Naive thymus-derived CD4-positive, alpha-beta T cell (primary cell): ENCODE measurements at regions not wholly inside any gene's neighbourhood (a gene's known extent, or its start where the extent isn't known, plus 50 kb on each side); places are given as distances from the start of the nearest gene placed in this dataset.

Experiments used
- ATAC-seq: fragments of 150-1000 bp; cut with Tn5 transposase; 2 replicates; pipeline ENCODE4 v1.10.0; 2021; ENCODE audit warnings: mild to moderate bottlenecking, moderate library complexity
- CTCF ChIA-PET: fragments of 350-600 bp; sonication (Branson Sonifier 250); formaldehyde crosslinking; loops from one replicate; lab custom pipeline; 2021; ENCODE audit warnings: antibody characterized with exemption; lab: Charles Lee
- POLR2A ChIA-PET: fragments of 350-600 bp; sonication (Branson Sonifier 250); formaldehyde crosslinking; loops from one replicate; lab custom pipeline; 2021; ENCODE audit warnings: antibody characterized with exemption, inconsistent platforms; lab: Charles Lee
- DNase-seq, 9 donors: peaks; one replicate each; pipeline versions ENCODE4 v3.0.0 to v3.0.0-alpha.2; 2020 to 2022; ENCODE audit warnings: mixed read lengths in 1 of 9
- H3K27ac ChIP-seq: one replicate; pipeline ENCODE4 v1.7.0; 2013; ENCODE audit warnings: mild to moderate bottlenecking, low read depth, low read length, moderate library complexity
- H3K27me3 ChIP-seq, 2 donors: one replicate each; pipeline ENCODE4 v1.7.0; 2013; ENCODE audit warnings: low read length in 2 of 2, mild to moderate bottlenecking in 2 of 2, moderate library complexity in 2 of 2; ENCODE audit not compliant: control insufficient read depth in 2 of 2, insufficient read depth in 2 of 2
- H3K36me3 ChIP-seq, 3 experiments: 1 replicate in 2 of 3; 2 replicates in 1 of 3; pipeline ENCODE4 v1.7.0; 2013; ENCODE audit warnings: low read length in 3 of 3, mild to moderate bottlenecking in 3 of 3, moderate library complexity in 1 of 3; ENCODE audit not compliant: insufficient read depth in 3 of 3, control insufficient read depth in 2 of 3
- H3K4me1 ChIP-seq, 2 donors: one replicate each; pipeline ENCODE4 v1.7.0; 2013; ENCODE audit warnings: low read length in 2 of 2, mild to moderate bottlenecking in 2 of 2, moderate library complexity in 1 of 2; ENCODE audit not compliant: control insufficient read depth in 2 of 2, insufficient read depth in 2 of 2
- H3K4me3 ChIP-seq: 2 replicates; pipeline ENCODE4 v1.7.0; 2013; ENCODE audit warnings: mild to moderate bottlenecking, low read length
- H3K9me3 ChIP-seq, 3 experiments: 1 replicate in 2 of 3; 2 replicates in 1 of 3; pipeline ENCODE4 v1.7.0; 2013; ENCODE audit warnings: low read length in 3 of 3; ENCODE audit not compliant: control insufficient read depth in 2 of 3
- H3K27ac Mint-ChIP-seq, 9 donors: one replicate each; pipeline ENCODE4 v1.8.0; 2020 to 2022; ENCODE audit warnings: mixed read lengths in 9 of 9, mild to moderate bottlenecking in 8 of 9, moderate library complexity in 5 of 9, inconsistent platforms in 2 of 9
- H3K27me3 Mint-ChIP-seq, 5 donors: one replicate each; pipeline ENCODE4 v1.8.0; 2021 to 2022; ENCODE audit warnings: mixed read lengths in 5 of 5, mild to moderate bottlenecking in 1 of 5
- H3K36me3 Mint-ChIP-seq, 5 donors: one replicate each; pipeline ENCODE4 v1.8.0; 2020 to 2022; ENCODE audit warnings: mixed read lengths in 5 of 5, mild to moderate bottlenecking in 3 of 5, inconsistent platforms in 1 of 5
- H3K4me1 Mint-ChIP-seq, 7 donors: one replicate each; pipeline ENCODE4 v1.8.0; 2020 to 2022; ENCODE audit warnings: mixed read lengths in 7 of 7, mild to moderate bottlenecking in 3 of 7, inconsistent platforms in 1 of 7
- H3K4me3 Mint-ChIP-seq, 10 donors: one replicate each; pipeline ENCODE4 v1.8.0; 2020 to 2022; ENCODE audit warnings: mild to moderate bottlenecking in 10 of 10, mixed read lengths in 10 of 10, moderate library complexity in 6 of 10, inconsistent platforms in 2 of 10
- H3K9me3 Mint-ChIP-seq, 11 donors: one replicate each; pipeline ENCODE4 v1.8.0; 2020 to 2022; ENCODE audit warnings: mixed read lengths in 11 of 11, mild to moderate bottlenecking in 4 of 11, inconsistent platforms in 1 of 11, moderate library complexity in 1 of 11
- intact Hi-C, 2 donors: fragments of 100-400 bp; cut with micrococcal nuclease; formaldehyde crosslinking; loops; one replicate each; pipeline ENCODE4 v1.15.1; 2023

GRCh38 chr2:146784602-146785001 is 1060.2 kb upstream of the ACVR2A start:
- H3K4me1 ChIP-seq = no peaks in the 10 kb centered on the region
- no peak overlapping the region for H3K4me3 ChIP-seq
- ChIA-PET CTCF (no interaction called here), POLR2A (no interaction called here)
- Mint-ChIP-seq H3K27me3 (peaks cover 0 to 5% (median 0%) of the 10 kb centered on the region in 5 donors), H3K4me3 (no peak overlapping the region), H3K36me3 (peaks cover 0 to 4% (median 0%) of the 10 kb centered on the region in 5 donors), H3K27ac (no peak overlapping the region), H3K4me1 (no peaks in the 10 kb centered on the region), H3K9me3 (peaks cover 2 to 19% (median 7%) of the 10 kb centered on the region in 11 donors)
- ATAC-seq (no peak), DNase-seq (no peak)
- H3K9me3 ChIP-seq = no peaks in the 10 kb centered on the region
- H3K27me3 ChIP-seq = no peaks in the 10 kb centered on the region
- H3K36me3 ChIP-seq = no peaks in the 10 kb centered on the region
- no peak overlapping the region for H3K27ac ChIP-seq
- intact Hi-C loops = no loop called here

- peaks cover 0 to 9% (median 3%) of the 10 kb centered on the region in 11 donors for H3K9me3 Mint-ChIP-seq
- H3K36me3 Mint-ChIP-seq = no peaks in the 10 kb centered on the region
- intact Hi-C loops = no loop called here
- no peak for DNase-seq
- POLR2A ChIA-PET = no interaction called here
- no peaks in the 10 kb centered on the region for H3K4me1 Mint-ChIP-seq
- Histone ChIP-seq H3K4me1 (no peaks in the 10 kb centered on the region), H3K27me3 (no peaks in the 10 kb centered on the region), H3K9me3 (no peaks in the 10 kb centered on the region), H3K27ac (no peak overlapping the region), H3K4me3 (no peak overlapping the region), H3K36me3 (no peaks in the 10 kb centered on the region)
- CTCF ChIA-PET = no interaction called here
- ATAC-seq = no peak
- no peaks in the 10 kb centered on the region for H3K27me3 Mint-ChIP-seq
- no peak overlapping the region for H3K4me3 Mint-ChIP-seq
- H3K27ac Mint-ChIP-seq = no peak overlapping the region
Measured at GRCh38 chr2:146777181-146777580, 1067.6 kb upstream of the ACVR2A start.

GRCh38 chr2:146776596-146776995 is 1068.2 kb upstream of the ACVR2A start:
- H3K9me3 ChIP-seq = no peaks in the 10 kb centered on the region

GRCh38 chr2:146771531-146771930 is 1073.3 kb upstream of the ACVR2A start:
- no peak for ATAC-seq
- Histone ChIP-seq H3K36me3 (no peaks in the 10 kb centered on the region), H3K4me3 (no peak overlapping the region), H3K27me3 (no peaks in the 10 kb centered on the region), H3K27ac (no peak overlapping the region), H3K9me3 (no peaks in the 10 kb centered on the region), H3K4me1 (no peaks in the 10 kb centered on the region)
- ChIA-PET CTCF (no interaction called here), POLR2A (no interaction called here)
- Mint-ChIP-seq H3K9me3 (peaks cover 0 to 3% (median 0%) of the 10 kb centered on the region in 11 donors), H3K36me3 (no peaks in the 10 kb centered on the region), H3K4me1 (no peaks in the 10 kb centered on the region), H3K27me3 (no peaks in the 10 kb centered on the region), H3K4me3 (no peak overlapping the region), H3K27ac (no peak overlapping the region)
- intact Hi-C loops = no loop called here
- DNase-seq = no peak

More at GRCh38 chr2:146776596-146776995, 1068.2 kb upstream of the ACVR2A start:
- POLR2A ChIA-PET = no interaction called here
- CTCF ChIA-PET = no interaction called here
- Mint-ChIP-seq H3K4me3 (no peak overlapping the region), H3K4me1 (no peaks in the 10 kb centered on the region), H3K27ac (no peak overlapping the region), H3K36me3 (no peaks in the 10 kb centered on the region), H3K27me3 (no peaks in the 10 kb centered on the region), H3K9me3 (peaks cover 0 to 8% (median 3%) of the 10 kb centered on the region in 11 donors)
- H3K4me3 ChIP-seq = no peak overlapping the region
- no peaks in the 10 kb centered on the region for H3K4me1 ChIP-seq
- intact Hi-C loops = no loop called here
- DNase-seq (no peak), ATAC-seq (no peak)
- no peaks in the 10 kb centered on the region for H3K27me3 ChIP-seq
- H3K36me3 ChIP-seq = no peaks in the 10 kb centered on the region
- no peak overlapping the region for H3K27ac ChIP-seq

- no peak for ATAC-seq
- Histone ChIP-seq H3K9me3 (no peaks in the 10 kb centered on the region), H3K36me3 (no peaks in the 10 kb centered on the region), H3K4me3 (no peak overlapping the region), H3K4me1 (no peaks in the 10 kb centered on the region), H3K27me3 (no peaks in the 10 kb centered on the region), H3K27ac (no peak overlapping the region)
- Mint-ChIP-seq H3K36me3 (no peaks in the 10 kb centered on the region), H3K4me3 (no peak overlapping the region), H3K27ac (no peak overlapping the region), H3K27me3 (no peaks in the 10 kb centered on the region), H3K4me1 (no peaks in the 10 kb centered on the region), H3K9me3 (peaks cover 0 to 13% (median 0%) of the 10 kb centered on the region in 11 donors)
- intact Hi-C loops = no loop called here
- CTCF ChIA-PET = no interaction called here
- POLR2A ChIA-PET = no interaction called here
- DNase-seq = no peak
Measured at GRCh38 chr2:146764301-146764700, 1080.5 kb upstream of the ACVR2A start.

GRCh38 chr2:146762786-146763185 is 1082.0 kb upstream of the ACVR2A start:
- Histone ChIP-seq H3K9me3 (no peaks in the 10 kb centered on the region), H3K4me1 (no peaks in the 10 kb centered on the region), H3K27me3 (no peaks in the 10 kb centered on the region), H3K27ac (no peak overlapping the region), H3K4me3 (no peak overlapping the region), H3K36me3 (no peaks in the 10 kb centered on the region)
- Mint-ChIP-seq H3K27me3 (no peaks in the 10 kb centered on the region), H3K4me3 (no peak overlapping the region), H3K27ac (no peak overlapping the region), H3K4me1 (no peaks in the 10 kb centered on the region), H3K36me3 (no peaks in the 10 kb centered on the region), H3K9me3 (peaks cover 0 to 13% (median 0%) of the 10 kb centered on the region in 11 donors)
- ChIA-PET CTCF (no interaction called here), POLR2A (no interaction called here)
- ATAC-seq (no peak), DNase-seq (no peak)
- intact Hi-C loops = no loop called here

GRCh38 chr2:146754606-146755005 is 1090.2 kb upstream of the ACVR2A start:
- Histone ChIP-seq H3K4me3 (no peak overlapping the region), H3K36me3 (no peaks in the 10 kb centered on the region), H3K9me3 (no peaks in the 10 kb centered on the region), H3K4me1 (no peaks in the 10 kb centered on the region), H3K27ac (no peak overlapping the region), H3K27me3 (no peaks in the 10 kb centered on the region)
- Mint-ChIP-seq H3K4me1 (no peaks in the 10 kb centered on the region), H3K9me3 (peaks cover 0 to 5% (median 0%) of the 10 kb centered on the region in 11 donors), H3K27me3 (no peaks in the 10 kb centered on the region), H3K36me3 (no peaks in the 10 kb centered on the region), H3K27ac (no peak overlapping the region), H3K4me3 (no peak overlapping the region)
- ATAC-seq (no peak), DNase-seq (no peak)
- intact Hi-C loops = no loop called here
- CTCF ChIA-PET = no interaction called here
- POLR2A ChIA-PET = no interaction called here
